DMS 273 (cell line): ENCODE measurements at regions not wholly inside any gene's neighbourhood (a gene's known extent, or its start where the extent isn't known, plus 50 kb on each side); places are given as distances from the start of the nearest gene placed in this dataset.

Experiments
- DNase-seq: peaks from one replicate; lab custom pipeline; 2025; ENCODE audit not compliant: unreplicated experiment; lab: John Stamatoyannopoulos, UW

- DNase-seq: no peak
These were observed 142.7 kb downstream of the VAPA start for GRCh38 chr18:10056506-10056905.

GRCh38 chr18:10057401-10057893 lies 143.6 kb downstream of the VAPA start:
- DNase-seq: no peak

- no peak for DNase-seq
These were observed 144.3 kb downstream of the VAPA start for GRCh38 chr18:10057894-10058791.

GRCh38 chr18:10059610-10060468 lies 146.0 kb downstream of the VAPA start:
- DNase-seq: no peak

GRCh38 chr18:10060469-10060782 lies 146.6 kb downstream of the VAPA start:
- no peak for DNase-seq

- no peak for DNase-seq
These were observed 147.0 kb downstream of the VAPA start for GRCh38 chr18:10060841-10061240.

GRCh38 chr18:10061566-10062140 lies 147.8 kb downstream of the VAPA start:
- DNase-seq: no peak

GRCh38 chr18:10062302-10063300 lies 148.8 kb downstream of the VAPA start:
- DNase-seq: peak; percentile 18

- DNase-seq: peak; percentile 59
These were observed 149.7 kb downstream of the VAPA start for GRCh38 chr18:10063489-10063888.

GRCh38 chr18:10064267-10064666 lies 150.5 kb downstream of the VAPA start:
- peak; percentile 45 for DNase-seq

GRCh38 chr18:10065296-10065695 lies 151.5 kb downstream of the VAPA start:
- no peak for DNase-seq

GRCh38 chr18:10067670-10068659 lies 154.1 kb downstream of the VAPA start:
- no peak for DNase-seq

- DNase-seq: no peak
These were observed 155.2 kb downstream of the VAPA start for GRCh38 chr18:10068766-10069567.

- DNase-seq: peak; percentile 57
These were observed 156.8 kb downstream of the VAPA start for GRCh38 chr18:10070561-10071000.

- DNase-seq: no peak
These were observed 158.9 kb downstream of the VAPA start for GRCh38 chr18:10072671-10073175.

GRCh38 chr18:10074110-10074509 lies 160.3 kb downstream of the VAPA start:
- no peak for DNase-seq

GRCh38 chr18:10074728-10075127 lies 160.9 kb downstream of the VAPA start:
- no peak for DNase-seq

GRCh38 chr18:10076502-10077030 lies 162.8 kb downstream of the VAPA start:
- DNase-seq: no peak
